ENCODE measurements at regions not wholly inside any gene's neighbourhood (a gene's known extent, or its start where the extent isn't known, plus 50 kb on each side); places are given as distances from the start of the nearest gene placed in this dataset.
A peak's percentile ranks its signal among the peaks of the same experiment; 100 is the strongest.

DNA sequence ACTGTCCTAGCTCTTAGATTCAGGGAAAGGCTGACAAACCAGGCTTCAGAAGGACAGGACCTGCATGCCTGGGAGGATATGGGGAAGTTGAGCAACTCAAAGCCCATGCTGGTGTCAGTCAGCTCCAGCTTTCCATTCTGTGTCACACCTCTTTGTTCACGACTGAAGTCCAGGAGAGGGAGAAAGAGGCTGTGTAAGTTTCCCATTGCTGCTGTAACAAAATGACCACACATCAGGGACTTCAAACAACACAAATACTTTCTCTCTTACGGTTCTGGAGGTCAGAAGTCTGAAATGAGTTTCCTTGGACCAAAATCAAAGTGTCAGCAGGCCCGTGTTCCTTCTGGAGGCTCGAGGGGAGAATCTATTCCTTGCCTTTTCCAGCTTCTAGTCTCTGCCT is 50.6 kb upstream of the STX18 start:
- no peak for DNase-seq (ENCODE audit: extremely low spot score in 2 of 2)
- Histone ChIP-seq H3K27ac (peak overlapping the region; percentile 9), H3K9me3 (no peaks in the 10 kb centered on the region), H3K27me3 (no peaks in the 10 kb centered on the region), H3K4me3 (no peak overlapping the region), H3K4me1 (peaks cover 15% of the 10 kb centered on the region), H3K36me3 (no peaks in the 10 kb centered on the region)
- TF ChIP-seq POLR2AphosphoS5 (IDR thresholded peaks at IDR 0.05; ENCODE audit: insufficient read depth in 1 of 2, low read depth in 1 of 2) (no peak), POLR2A (IDR thresholded peaks at IDR 0.05) (no peak), CTCF (IDR thresholded peaks at IDR 0.05) (no peak)
- intact Hi-C loops (cut with DNase I), result no loop called here

Measured in vagina (tissue), 2 donors.